Ectodermal cell (in vitro differentiated cells): ENCODE measurements at regions not wholly inside any gene's neighbourhood (a gene's known extent, or its start where the extent isn't known, plus 50 kb on each side); places are given as distances from the start of the nearest gene placed in this dataset.
"Not testable (repeated sequence)": the region's sequence is repeated elsewhere in the genome, so short reads cannot be mapped to it uniquely, and the experiment has no call there.

Source experiments
- H3K27ac ChIP-seq: 2 replicates; pipeline ENCODE4 v1.7.0; 2013; ENCODE audit warnings: mild to moderate bottlenecking, low read depth, low read length; ENCODE audit not compliant: insufficient read depth, poor library complexity, severe bottlenecking
- H3K27me3 ChIP-seq: 2 replicates; pipeline ENCODE4 v1.7.0; 2013; ENCODE audit warnings: mild to moderate bottlenecking, low read length; ENCODE audit not compliant: insufficient read depth, control insufficient read depth, poor library complexity, severe bottlenecking
- H3K36me3 ChIP-seq: one replicate; pipeline ENCODE4 v1.7.0; 2013; ENCODE audit warnings: low read length; ENCODE audit not compliant: control insufficient read depth, insufficient read depth
- H3K4me1 ChIP-seq: one replicate; pipeline ENCODE4 v1.7.0; 2013; ENCODE audit warnings: low read length; ENCODE audit not compliant: control insufficient read depth, insufficient read depth
- H3K4me3 ChIP-seq: 2 replicates; pipeline ENCODE4 v1.7.0; 2013; ENCODE audit warnings: low read depth, low read length, control low read depth; ENCODE audit not compliant: insufficient read depth
- H3K9me3 ChIP-seq: 2 replicates; pipeline ENCODE4 v1.7.0; 2013; ENCODE audit warnings: mild to moderate bottlenecking, low read length, moderate library complexity; ENCODE audit not compliant: control insufficient read depth
- WGBS, 2 experiments: methylation state at CpG; one replicate each; pipeline ENCODE4 v1.1.7; 2013; ENCODE audit warnings: missing lambda C conversion rate in 2 of 2; 5-methylcytosine and 5-hydroxymethylcytosine counted together

- 96 to 97% methylated on average over 45 to 47 of the region's 47 CpGs for WGBS, 2 experiments
- not testable (repeated sequence) for H3K9me3 ChIP-seq, H3K36me3 ChIP-seq, H3K4me1 ChIP-seq, H3K27ac ChIP-seq, H3K4me3 ChIP-seq
- H3K27me3 ChIP-seq, result peaks cover 26% of the 10 kb centered on the region
Observed at GRCh38 chr6:28639445-28640290, 114.0 kb downstream of the GPX5 start.

DNA sequence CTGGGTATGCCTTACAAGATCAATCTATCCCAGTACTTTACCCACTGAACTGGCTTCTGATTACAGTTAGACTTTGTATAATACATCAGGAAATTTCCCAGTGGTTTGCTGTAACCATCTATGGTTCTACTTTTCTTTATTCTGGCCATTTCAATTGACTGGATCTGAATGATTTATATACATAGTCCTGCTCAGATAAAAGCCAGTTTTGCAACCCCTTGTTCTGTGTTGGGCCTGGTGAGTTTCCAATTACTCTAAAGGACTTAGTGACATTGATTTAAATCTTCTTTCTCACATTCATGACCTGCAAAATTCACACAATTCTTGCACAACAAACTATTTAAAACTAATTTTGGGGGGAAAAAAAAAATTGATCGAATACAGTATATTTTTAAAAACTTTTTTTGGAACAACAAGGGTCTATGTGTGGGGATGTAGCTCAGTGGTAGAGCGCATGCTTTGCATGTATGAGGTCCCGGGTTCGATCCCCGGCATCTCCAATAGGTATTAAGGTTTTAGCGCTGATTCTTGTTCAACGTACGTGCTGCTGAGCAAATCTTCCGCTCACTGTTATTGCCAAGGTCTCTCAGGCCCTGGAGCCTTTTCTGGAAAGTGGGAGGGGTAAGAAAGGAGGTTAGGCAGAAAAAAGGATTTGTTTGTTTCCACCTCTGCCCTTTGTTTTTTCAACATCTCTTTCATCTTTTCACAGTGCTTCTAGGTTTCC is 117.5 kb downstream of the GPX5 start:
- no peaks in the 10 kb centered on the region for H3K36me3 ChIP-seq
- no peaks in the 10 kb centered on the region for H3K27me3 ChIP-seq
- no peak overlapping the region for H3K27ac ChIP-seq
- no peaks in the 10 kb centered on the region for H3K4me1 ChIP-seq
- H3K4me3 ChIP-seq, result no peak overlapping the region
- WGBS, 2 experiments, result 9 to 12% methylated on average over 9 of the region's 9 CpGs
- H3K9me3 ChIP-seq, result no peaks in the 10 kb centered on the region

GRCh38 chr6:28646650-28647049 is 121.0 kb downstream of the GPX5 start:
- Histone ChIP-seq H3K9me3 (no peaks in the 10 kb centered on the region), H3K36me3 (no peaks in the 10 kb centered on the region), H3K4me1 (no peaks in the 10 kb centered on the region), H3K4me3 (no peak overlapping the region), H3K27me3 (no peaks in the 10 kb centered on the region), H3K27ac (no peak overlapping the region)
- WGBS, 2 experiments, result 92% methylated on average over 1 of the region's 1 CpG; no CpG with 5 or more reads in 1 of the 2 experiments

- H3K27me3 ChIP-seq, result no peaks in the 10 kb centered on the region
- H3K9me3 ChIP-seq, result no peaks in the 10 kb centered on the region
- peak overlapping the region; percentile 65 for H3K4me3 ChIP-seq
- peak overlapping the region; percentile 65 for H3K27ac ChIP-seq
- no peaks in the 10 kb centered on the region for H3K4me1 ChIP-seq
- no peaks in the 10 kb centered on the region for H3K36me3 ChIP-seq
- 1% methylated on average over 27 of the region's 27 CpGs for WGBS, 2 experiments
Observed at GRCh38 chr6:28648035-28648877, 122.6 kb downstream of the GPX5 start.

- Histone ChIP-seq H3K36me3 (no peaks in the 10 kb centered on the region), H3K27ac (peak overlapping the region; percentile 65), H3K4me3 (peak overlapping the region; percentile 65), H3K27me3 (no peaks in the 10 kb centered on the region), H3K9me3 (no peaks in the 10 kb centered on the region), H3K4me1 (no peaks in the 10 kb centered on the region)
- WGBS, 2 experiments, result 6 to 8% methylated on average over 10 of the region's 10 CpGs
Observed at GRCh38 chr6:28648878-28649375, 123.2 kb downstream of the GPX5 start.

DNA sequence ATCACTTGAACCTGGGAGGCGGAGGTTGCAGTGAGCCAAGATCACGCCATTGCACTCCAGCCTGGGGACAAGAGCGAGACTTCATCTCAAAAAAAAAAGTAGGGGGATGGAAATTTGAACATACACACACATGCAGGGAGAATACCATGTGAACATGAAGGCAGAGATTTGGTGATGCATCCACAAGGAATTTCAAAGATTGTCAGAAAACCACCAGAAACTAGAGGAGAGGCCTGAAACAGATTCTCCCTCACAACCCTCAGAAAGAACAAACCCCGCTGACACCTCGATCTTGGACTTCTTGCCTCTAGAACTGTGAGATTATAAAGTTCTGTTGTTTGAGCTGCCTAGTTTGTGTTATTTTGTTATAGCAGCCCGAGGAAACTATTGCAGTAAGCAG is 125.5 kb downstream of the GPX5 start:
- Histone ChIP-seq H3K4me1 (no peaks in the 10 kb centered on the region), H3K36me3 (no peaks in the 10 kb centered on the region), H3K4me3 (no peak overlapping the region), H3K9me3 (no peaks in the 10 kb centered on the region), H3K27me3 (no peaks in the 10 kb centered on the region), H3K27ac (no peak overlapping the region)
- WGBS, 2 experiments, result 85 to 94% methylated on average over 5 to 6 of the region's 6 CpGs

DNA sequence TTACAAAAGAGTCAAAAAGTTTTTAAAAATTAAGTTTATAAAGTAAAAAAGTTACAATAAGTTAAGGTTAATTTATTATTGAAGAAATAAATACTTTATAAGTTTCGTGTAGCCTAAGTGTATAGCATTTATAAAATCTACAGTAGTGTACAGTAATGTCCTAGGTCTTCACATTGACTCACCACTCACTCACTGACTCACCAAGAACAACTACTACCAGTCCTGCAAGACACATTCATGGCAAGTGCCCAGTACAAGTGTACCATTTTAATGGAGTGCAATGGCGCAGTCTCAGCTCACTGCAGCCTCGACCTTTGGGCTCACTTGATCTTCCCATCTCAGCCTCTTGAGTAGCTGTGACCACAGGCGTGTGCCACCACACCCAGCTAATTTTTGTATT is 128.2 kb downstream of the GPX5 start:
- WGBS, 2 experiments, result 83 to 95% methylated on average over 3 of the region's 4 CpGs
- H3K9me3 ChIP-seq, result no peaks in the 10 kb centered on the region
- no peaks in the 10 kb centered on the region for H3K36me3 ChIP-seq
- H3K4me1 ChIP-seq, result no peaks in the 10 kb centered on the region
- H3K27ac ChIP-seq, result no peak overlapping the region
- no peak overlapping the region for H3K4me3 ChIP-seq
- peaks cover 1% of the 10 kb centered on the region for H3K27me3 ChIP-seq

DNA sequence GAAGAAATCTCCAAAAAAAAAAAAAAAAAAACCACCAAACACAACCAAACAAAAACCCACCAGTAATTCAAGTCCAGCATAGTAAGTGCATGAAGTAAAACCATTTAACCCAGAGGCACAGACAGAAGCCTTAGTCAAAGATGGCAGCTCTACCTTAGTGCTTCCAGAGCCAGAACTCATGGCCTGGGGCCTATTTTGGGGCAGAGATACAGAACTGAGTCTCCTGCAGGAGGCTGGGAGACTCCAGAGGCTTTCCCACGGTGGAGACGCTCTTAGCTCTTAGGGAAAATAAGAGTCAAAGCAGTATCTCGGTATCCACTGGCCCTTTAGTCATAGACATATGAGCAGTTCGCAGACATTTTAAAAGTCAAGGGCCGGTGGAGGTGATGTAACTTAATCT is 129.5 kb downstream of the GPX5 start:
- Histone ChIP-seq H3K9me3 (no peaks in the 10 kb centered on the region), H3K27ac (no peak overlapping the region), H3K27me3 (peaks cover 5% of the 10 kb centered on the region), H3K36me3 (no peaks in the 10 kb centered on the region), H3K4me1 (no peaks in the 10 kb centered on the region), H3K4me3 (no peak overlapping the region)
- WGBS, 2 experiments, result 91 to 93% methylated on average over 5 of the region's 5 CpGs

- WGBS, 2 experiments, result 74 to 80% methylated on average over 3 of the region's 3 CpGs
- no peak overlapping the region for H3K27ac ChIP-seq
Observed at GRCh38 chr6:28656715-28657114, 131.0 kb downstream of the GPX5 start.

More at GRCh38 chr6:28656715-28657114, 131.0 kb downstream of the GPX5 start:
- Histone ChIP-seq H3K36me3 (no peaks in the 10 kb centered on the region), H3K9me3 (no peaks in the 10 kb centered on the region), H3K4me3 (peak overlapping the region; percentile 72), H3K27me3 (peaks cover 5% of the 10 kb centered on the region), H3K4me1 (no peaks in the 10 kb centered on the region)
